ENCODE measurements at regions not wholly inside any gene's neighbourhood (a gene's known extent, or its start where the extent isn't known, plus 50 kb on each side); places are given as distances from the start of the nearest gene placed in this dataset.
"Not testable (repeated sequence)": the region's sequence is repeated elsewhere in the genome, so short reads cannot be mapped to it uniquely, and the experiment has no call there.

GRCh38 chr9:136611606-136612005 is 51.1 kb upstream of the EGFL7 start:
- DNase-seq = no peak

- no peak for DNase-seq
Observed at GRCh38 chr9:136611119-136611518, 51.6 kb upstream of the EGFL7 start.

GRCh38 chr9:136610426-136610825 is 52.3 kb upstream of the EGFL7 start:
- DNase-seq = no peak

- no peak for DNase-seq
Observed at GRCh38 chr9:136609838-136610311, 52.8 kb upstream of the EGFL7 start.

GRCh38 chr9:136609160-136609475 is 53.6 kb upstream of the EGFL7 start:
- no peak for DNase-seq

GRCh38 chr9:136608348-136609159 is 54.2 kb upstream of the EGFL7 start:
- DNase-seq = no peak

GRCh38 chr9:136607334-136607919 is 55.3 kb upstream of the EGFL7 start:
- DNase-seq = no peak

- DNase-seq = no peak
Observed at GRCh38 chr9:136606687-136607333, 55.9 kb upstream of the EGFL7 start.

GRCh38 chr9:136605988-136606660 is 56.6 kb upstream of the EGFL7 start:
- no peak for DNase-seq

- DNase-seq = no peak
Observed at GRCh38 chr9:136604823-136605525, 57.7 kb upstream of the EGFL7 start.

GRCh38 chr9:136603901-136604814 is 58.3 kb upstream of the NOTCH1 start:
- no peak for DNase-seq

GRCh38 chr9:136603216-136603615 is 57.4 kb upstream of the NOTCH1 start:
- DNase-seq = no peak

GRCh38 chr9:136602193-136602885 is 56.5 kb upstream of the NOTCH1 start:
- DNase-seq = no peak

GRCh38 chr9:136601250-136601973 is 55.6 kb upstream of the NOTCH1 start:
- DNase-seq = not testable (repeated sequence)

GRCh38 chr9:136599811-136600660 is 54.2 kb upstream of the NOTCH1 start:
- peak; percentile 85 for DNase-seq

- DNase-seq = no peak
Observed at GRCh38 chr9:136599074-136599531, 53.3 kb upstream of the NOTCH1 start.

- DNase-seq = not testable (repeated sequence)
Observed at GRCh38 chr9:136598390-136599073, 52.7 kb upstream of the NOTCH1 start.

- DNase-seq = no peak
Observed at GRCh38 chr9:136597965-136598364, 52.1 kb upstream of the NOTCH1 start.

All from retina (tissue), 1 donor.